GM20000 (cell line): ENCODE measurements at regions not wholly inside any gene's neighbourhood (a gene's known extent, or its start where the extent isn't known, plus 50 kb on each side); places are given as distances from the start of the nearest gene placed in this dataset.

Experiments used
- DNase-seq: peaks from one replicate; pipeline ENCODE4 v3.0.0; 2012; ENCODE audit warnings: low spot score
- TF ChIP-seq, protein P1 (sequence below): IDR thresholded peaks from 2 replicates; pipeline ENCODE4 v1.5.1; 2012; ENCODE audit warnings: mild to moderate bottlenecking, control low read depth; ENCODE audit errors: extremely low read depth, missing control alignments

- TF ChIP-seq, protein P1, sequence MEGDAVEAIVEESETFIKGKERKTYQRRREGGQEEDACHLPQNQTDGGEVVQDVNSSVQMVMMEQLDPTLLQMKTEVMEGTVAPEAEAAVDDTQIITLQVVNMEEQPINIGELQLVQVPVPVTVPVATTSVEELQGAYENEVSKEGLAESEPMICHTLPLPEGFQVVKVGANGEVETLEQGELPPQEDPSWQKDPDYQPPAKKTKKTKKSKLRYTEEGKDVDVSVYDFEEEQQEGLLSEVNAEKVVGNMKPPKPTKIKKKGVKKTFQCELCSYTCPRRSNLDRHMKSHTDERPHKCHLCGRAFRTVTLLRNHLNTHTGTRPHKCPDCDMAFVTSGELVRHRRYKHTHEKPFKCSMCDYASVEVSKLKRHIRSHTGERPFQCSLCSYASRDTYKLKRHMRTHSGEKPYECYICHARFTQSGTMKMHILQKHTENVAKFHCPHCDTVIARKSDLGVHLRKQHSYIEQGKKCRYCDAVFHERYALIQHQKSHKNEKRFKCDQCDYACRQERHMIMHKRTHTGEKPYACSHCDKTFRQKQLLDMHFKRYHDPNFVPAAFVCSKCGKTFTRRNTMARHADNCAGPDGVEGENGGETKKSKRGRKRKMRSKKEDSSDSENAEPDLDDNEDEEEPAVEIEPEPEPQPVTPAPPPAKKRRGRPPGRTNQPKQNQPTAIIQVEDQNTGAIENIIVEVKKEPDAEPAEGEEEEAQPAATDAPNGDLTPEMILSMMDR = no peak
These were observed 106.6 kb upstream of the PCDH18 start for GRCh38 chr4:137638934-137639333.

DNA sequence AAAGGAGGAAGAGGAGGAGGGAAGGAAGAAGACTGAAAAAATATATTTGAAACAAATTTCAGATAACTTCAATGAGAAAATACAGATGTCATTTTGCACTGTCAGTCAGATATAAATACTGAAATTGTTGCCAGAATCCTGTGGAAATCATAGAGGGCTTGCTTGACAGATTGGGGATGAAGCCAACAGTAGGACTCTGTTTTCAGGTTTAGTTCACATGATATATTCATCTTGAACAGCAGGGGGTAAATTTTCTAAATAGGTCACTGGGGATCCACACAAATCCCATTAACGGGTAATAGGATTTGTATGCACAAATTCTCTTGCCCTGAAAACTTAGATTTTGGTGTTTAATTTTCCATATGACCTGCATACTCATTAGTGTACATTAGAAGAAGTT lies 103.3 kb upstream of the PCDH18 start:
- TF ChIP-seq, protein P1 = no peak
- no peak for DNase-seq

More at GRCh38 chr4:137638934-137639333, 106.6 kb upstream of the PCDH18 start:
- DNase-seq = no peak

DNA sequence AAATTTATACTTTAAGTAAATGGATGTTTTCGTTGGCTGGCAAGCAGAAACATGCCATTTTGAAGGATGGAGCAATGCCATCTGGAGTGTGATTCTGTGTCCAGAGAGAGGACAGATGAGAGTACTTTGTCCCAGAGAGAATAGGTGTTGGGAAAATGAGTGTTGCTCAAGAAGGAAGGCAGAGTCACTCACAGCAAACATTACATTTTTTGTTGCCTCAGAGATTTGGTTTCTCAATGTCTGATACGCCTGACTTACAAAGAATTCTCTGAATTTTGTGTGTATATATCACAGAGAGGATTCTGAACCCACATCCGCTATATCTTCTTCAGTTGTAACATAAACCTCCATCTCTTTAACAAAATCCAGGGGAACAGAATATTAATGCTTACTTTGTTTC lies 102.8 kb upstream of the PCDH18 start:
- TF ChIP-seq, protein P1 = no peak
- no peak for DNase-seq

DNA sequence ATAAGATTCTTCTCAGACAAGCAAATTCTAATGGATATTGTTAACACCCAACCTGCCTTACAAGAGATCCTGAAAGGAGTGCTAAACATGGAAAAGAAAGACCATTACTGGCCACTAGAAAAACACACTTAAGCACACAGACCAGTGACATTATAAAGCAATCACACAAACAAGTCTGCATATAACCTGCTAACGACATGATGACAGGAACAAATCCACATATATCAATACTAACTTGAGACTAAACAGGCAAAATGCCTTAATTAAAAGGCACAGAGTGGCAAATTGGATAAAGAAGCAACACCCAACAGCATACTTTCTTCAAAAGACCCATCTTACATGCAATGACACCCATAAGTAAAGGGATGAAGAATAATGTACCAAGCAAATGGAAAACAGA lies 100.5 kb upstream of the PCDH18 start:
- TF ChIP-seq, protein P1 = no peak
- no peak for DNase-seq

- TF ChIP-seq, protein P1 = no peak
- DNase-seq = no peak
These were observed 99.3 kb upstream of the PCDH18 start for GRCh38 chr4:137631605-137632004.

GRCh38 chr4:137630252-137630651 lies 98.0 kb upstream of the PCDH18 start:
- no peak for DNase-seq
- TF ChIP-seq, protein P1 = no peak

GRCh38 chr4:137627739-137628460 lies 95.6 kb upstream of the PCDH18 start:
- TF ChIP-seq, protein P1 = no peak
- no peak for DNase-seq
